Immature natural killer cell (primary cell): ENCODE measurements at regions not wholly inside any gene's neighbourhood (a gene's known extent, or its start where the extent isn't known, plus 50 kb on each side); places are given as distances from the start of the nearest gene placed in this dataset.
A peak's percentile ranks its signal among the peaks of the same experiment; 100 is the strongest.

ENCODE experiments used
- DNase-seq, 3 donors: peaks; one replicate each; pipeline ENCODE4 v3.0.0; 2022; ENCODE audit warnings: mixed read lengths in 1 of 3
- H3K27ac Mint-ChIP-seq, 6 donors: one replicate each; pipeline ENCODE4 v1.8.0; 2020; ENCODE audit warnings: mixed read lengths in 6 of 6, mild to moderate bottlenecking in 5 of 6, inconsistent platforms in 4 of 6, moderate library complexity in 3 of 6
- H3K27me3 Mint-ChIP-seq, 3 donors: one replicate each; pipeline ENCODE4 v1.8.0; 2020 to 2021; ENCODE audit warnings: low read depth in 3 of 3, mild to moderate bottlenecking in 3 of 3, mixed read lengths in 3 of 3, moderate library complexity in 3 of 3, inconsistent platforms in 1 of 3
- H3K36me3 Mint-ChIP-seq, 3 donors: one replicate each; pipeline ENCODE4 v1.8.0; 2020; ENCODE audit warnings: mixed read lengths in 3 of 3, inconsistent platforms in 2 of 3, mild to moderate bottlenecking in 2 of 3
- H3K4me1 Mint-ChIP-seq, 2 donors: one replicate each; pipeline ENCODE4 v1.8.0; 2020; ENCODE audit warnings: inconsistent platforms in 2 of 2, mild to moderate bottlenecking in 2 of 2, mixed read lengths in 2 of 2, moderate library complexity in 1 of 2
- H3K4me3 Mint-ChIP-seq, 5 donors: one replicate each; pipeline ENCODE4 v1.8.0; 2020; ENCODE audit warnings: mild to moderate bottlenecking in 5 of 5, mixed read lengths in 5 of 5, inconsistent platforms in 3 of 5, moderate library complexity in 3 of 5
- H3K9me3 Mint-ChIP-seq, 6 donors: one replicate each; pipeline ENCODE4 v1.8.0; 2020; ENCODE audit warnings: mild to moderate bottlenecking in 6 of 6, mixed read lengths in 6 of 6, inconsistent platforms in 4 of 6, moderate library complexity in 3 of 6

DNA sequence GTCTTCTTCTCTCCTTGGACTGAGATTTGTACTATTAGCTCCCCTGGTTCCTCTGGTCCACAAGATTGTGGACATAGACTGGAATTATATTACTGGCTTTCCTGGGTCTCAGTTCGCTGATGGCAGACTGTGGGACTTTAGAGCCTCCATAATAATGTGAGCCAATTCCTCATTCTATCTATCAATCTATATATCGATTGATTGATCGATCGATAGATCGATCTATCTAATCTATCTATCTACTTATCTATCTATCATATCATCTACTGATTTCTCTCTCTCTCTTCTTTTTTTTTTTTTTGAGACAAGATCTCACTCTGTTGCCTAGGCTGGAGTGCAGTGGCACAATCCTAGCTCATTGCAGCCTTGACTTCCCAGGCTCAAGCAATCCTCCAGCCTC, 51.5 kb upstream of the DDR1 start:
- H3K4me3 Mint-ChIP-seq, result peak overlapping the region in 1 of 5 donors; percentile 44
- H3K27me3 Mint-ChIP-seq, result peaks cover 0 to 4% (median 0%) of the 10 kb centered on the region in 3 donors
- no peak for DNase-seq
- peaks cover 45 to 52% of the 10 kb centered on the region in 2 donors for H3K4me1 Mint-ChIP-seq
- no peaks in the 10 kb centered on the region for H3K9me3 Mint-ChIP-seq
- H3K27ac Mint-ChIP-seq, result peak overlapping the region in 2 of 6 donors; percentile 44 to 45
- peaks cover 0 to 3% (median 0%) of the 10 kb centered on the region in 3 donors for H3K36me3 Mint-ChIP-seq

DNA sequence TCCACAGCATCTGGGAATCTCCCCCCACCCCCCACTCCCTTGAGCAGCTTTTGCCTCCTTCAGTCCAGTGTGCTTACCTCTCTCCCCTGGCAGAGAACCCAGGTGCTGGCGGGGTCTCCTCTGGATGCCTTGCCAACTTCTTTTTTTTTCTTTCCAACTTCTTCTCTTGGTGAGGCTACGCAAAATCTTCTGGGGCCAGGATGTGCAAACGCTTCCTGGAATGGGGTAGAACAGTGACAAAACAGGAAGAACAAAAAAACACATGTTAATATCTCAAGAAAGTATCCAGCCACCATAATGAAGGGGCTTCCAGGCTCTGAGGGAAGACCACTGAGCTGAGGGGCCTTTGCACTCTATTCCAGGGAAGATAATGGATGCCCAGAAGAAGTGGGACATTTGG, 53.9 kb upstream of the DDR1 start:
- peak overlapping the region; percentile 83 to 93 (median 88) for H3K4me3 Mint-ChIP-seq
- H3K4me1 Mint-ChIP-seq, result peaks cover 44 to 57% of the 10 kb centered on the region in 2 donors
- H3K36me3 Mint-ChIP-seq, result peaks cover 0 to 3% (median 3%) of the 10 kb centered on the region in 3 donors
- H3K27ac Mint-ChIP-seq, result peak overlapping the region; percentile 87 to 95 (median 91)
- peaks cover 0 to 4% (median 0%) of the 10 kb centered on the region in 3 donors for H3K27me3 Mint-ChIP-seq
- H3K9me3 Mint-ChIP-seq, result no peaks in the 10 kb centered on the region
- peak in 2 of 3 donors; percentile 18 to 33 for DNase-seq

DNA sequence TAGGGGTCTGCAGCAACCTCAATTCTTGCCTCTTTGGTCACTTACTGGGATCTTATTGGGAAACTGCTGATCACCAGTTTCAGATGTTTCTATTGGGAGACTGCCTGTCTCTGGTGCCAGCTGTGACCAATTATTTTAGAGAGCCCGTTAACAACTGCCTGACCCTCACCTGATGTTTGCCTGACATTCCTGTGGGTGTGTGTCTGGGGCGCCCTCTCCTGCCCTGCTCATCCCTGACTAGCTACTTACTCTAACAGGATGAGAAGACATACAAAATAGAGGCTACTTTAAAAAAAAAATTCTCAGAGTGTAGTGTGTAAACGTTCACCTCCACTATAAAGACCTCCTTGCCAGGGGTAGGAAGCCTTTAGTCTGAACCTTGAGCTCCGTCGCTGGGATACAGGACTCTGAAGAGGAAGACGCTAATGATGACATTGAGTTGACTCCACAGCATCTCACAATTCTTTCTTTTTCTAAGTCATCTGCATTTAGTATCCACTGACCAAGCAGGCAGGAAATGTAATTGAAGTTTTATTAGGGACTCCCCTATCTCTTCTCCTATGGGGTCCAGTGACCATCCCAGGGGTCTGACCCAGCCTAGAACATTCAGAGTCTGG, 54.6 kb upstream of the DDR1 start:
- DNase-seq, result peak in 1 of 3 donors; percentile 4
- Mint-ChIP-seq H3K27me3 (peaks cover 0 to 4% (median 0%) of the 10 kb centered on the region in 3 donors), H3K36me3 (peaks cover 0 to 3% (median 3%) of the 10 kb centered on the region in 3 donors), H3K4me3 (peak overlapping the region; percentile 83 to 93 (median 88)), H3K27ac (peak overlapping the region; percentile 87 to 95 (median 91)), H3K4me1 (peaks cover 39 to 54% of the 10 kb centered on the region in 2 donors), H3K9me3 (no peaks in the 10 kb centered on the region)

DNA sequence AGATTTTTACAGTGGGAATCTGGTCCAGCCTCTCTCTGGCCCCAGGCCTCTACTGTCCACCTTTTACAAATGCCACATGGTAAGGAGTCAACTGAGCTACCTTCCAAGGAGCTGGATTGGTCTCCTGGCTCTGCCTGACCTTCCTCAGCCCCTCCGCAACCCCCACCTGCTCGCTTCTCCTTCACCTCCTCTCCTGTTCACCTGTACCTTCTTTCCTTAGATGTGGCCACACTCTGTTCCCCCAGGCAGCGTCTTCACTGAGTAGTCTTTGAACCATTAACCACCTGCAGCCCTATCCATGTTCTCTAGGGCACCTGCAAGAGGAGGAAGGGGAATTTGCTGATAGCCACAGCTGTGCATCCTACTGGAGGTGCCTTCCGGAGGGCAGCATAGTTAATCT, 55.3 kb upstream of the DDR1 start:
- H3K27me3 Mint-ChIP-seq, result peaks cover 0 to 4% (median 1%) of the 10 kb centered on the region in 3 donors
- peak overlapping the region; percentile 83 to 93 (median 88) for H3K4me3 Mint-ChIP-seq
- peaks cover 33 to 50% of the 10 kb centered on the region in 2 donors for H3K4me1 Mint-ChIP-seq
- H3K9me3 Mint-ChIP-seq, result no peaks in the 10 kb centered on the region
- H3K27ac Mint-ChIP-seq, result peak overlapping the region in 4 of 6 donors; percentile 37 to 95 (median 77)
- peaks cover 0 to 3% (median 3%) of the 10 kb centered on the region in 3 donors for H3K36me3 Mint-ChIP-seq
- DNase-seq, result no peak

DNA sequence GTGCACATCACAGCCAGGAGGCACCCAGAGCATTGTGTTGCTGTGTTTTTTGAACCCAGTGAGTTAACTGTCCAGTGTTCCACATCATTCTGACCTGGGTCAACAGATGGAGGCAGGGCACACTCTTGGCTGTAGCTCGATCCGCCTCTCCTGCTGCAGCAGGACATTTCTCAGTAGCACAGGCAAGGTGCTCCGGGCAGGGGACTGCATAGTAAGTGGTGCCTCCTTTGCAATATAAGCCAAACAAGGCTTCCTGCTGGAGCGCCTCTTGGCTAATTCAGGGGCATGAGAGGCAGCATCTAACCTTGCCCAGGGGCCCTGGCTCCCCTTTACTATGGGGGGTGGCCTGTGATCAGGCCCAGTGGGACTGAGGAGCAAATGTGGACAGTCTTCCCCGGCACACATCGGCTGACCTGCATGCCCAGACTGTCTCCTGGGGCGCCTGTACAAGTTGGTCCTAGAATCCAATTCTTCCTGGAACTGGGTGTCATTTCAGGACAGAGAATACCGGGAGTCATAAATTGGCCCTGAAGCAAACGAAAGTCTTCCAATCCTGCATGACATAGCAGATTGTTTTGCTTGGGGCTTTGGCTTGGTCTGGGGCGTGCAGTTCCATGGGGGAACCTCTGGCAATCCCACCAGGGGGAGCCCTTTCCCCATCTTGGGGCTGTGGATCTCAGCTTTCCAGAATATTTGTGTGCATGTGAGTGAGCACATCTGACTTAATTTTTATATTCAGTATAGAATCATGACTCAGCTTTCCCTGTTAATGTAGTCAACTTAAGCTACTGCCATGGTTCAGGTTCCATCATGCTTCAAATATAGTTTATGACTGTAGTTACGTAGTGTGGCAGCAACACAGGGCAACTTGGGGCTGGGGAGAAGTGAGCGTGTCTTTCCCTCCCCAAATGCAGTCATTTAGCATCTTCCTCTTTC, 56.0 kb upstream of the DDR1 start:
- Mint-ChIP-seq H3K27ac (peak overlapping the region in 4 of 6 donors; percentile 19 to 95 (median 66)), H3K4me1 (peaks cover 33 to 50% of the 10 kb centered on the region in 2 donors), H3K27me3 (peaks cover 0 to 4% (median 1%) of the 10 kb centered on the region in 3 donors), H3K36me3 (peaks cover 0 to 7% (median 3%) of the 10 kb centered on the region in 3 donors), H3K9me3 (no peaks in the 10 kb centered on the region), H3K4me3 (peak overlapping the region; percentile 83 to 93 (median 88))
- DNase-seq, result peak; percentile 71 to 74 (median 71)

DNA sequence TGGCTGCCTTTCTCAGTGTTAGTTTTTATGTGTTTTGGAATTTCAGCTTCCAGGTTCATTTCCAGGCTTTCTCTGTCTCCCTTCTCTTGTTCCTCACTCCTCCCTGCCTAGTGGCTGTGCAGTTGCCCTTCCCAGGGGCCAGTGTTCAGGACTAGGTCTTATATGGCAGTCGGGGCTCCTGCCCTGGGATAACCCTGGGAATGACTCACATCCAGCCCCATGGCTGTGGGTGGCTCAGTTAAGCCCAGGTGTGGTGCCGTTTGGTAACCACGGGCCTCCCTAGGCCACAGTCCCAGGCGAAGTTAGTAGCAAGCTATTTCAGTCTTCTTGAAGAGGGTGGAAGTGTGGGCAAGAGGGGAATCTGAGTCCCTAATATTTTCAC, 57.4 kb upstream of the DDR1 start:
- H3K27me3 Mint-ChIP-seq, result peaks cover 0 to 4% (median 1%) of the 10 kb centered on the region in 3 donors
- no peak for DNase-seq
- H3K27ac Mint-ChIP-seq, result peak overlapping the region in 3 of 6 donors; percentile 48 to 55 (median 52)
- H3K4me1 Mint-ChIP-seq, result peaks cover 36 to 50% of the 10 kb centered on the region in 2 donors
- H3K36me3 Mint-ChIP-seq, result peaks cover 0 to 7% (median 3%) of the 10 kb centered on the region in 3 donors
- H3K9me3 Mint-ChIP-seq, result no peaks in the 10 kb centered on the region
- peak overlapping the region in 1 of 5 donors; percentile 10 for H3K4me3 Mint-ChIP-seq

DNA sequence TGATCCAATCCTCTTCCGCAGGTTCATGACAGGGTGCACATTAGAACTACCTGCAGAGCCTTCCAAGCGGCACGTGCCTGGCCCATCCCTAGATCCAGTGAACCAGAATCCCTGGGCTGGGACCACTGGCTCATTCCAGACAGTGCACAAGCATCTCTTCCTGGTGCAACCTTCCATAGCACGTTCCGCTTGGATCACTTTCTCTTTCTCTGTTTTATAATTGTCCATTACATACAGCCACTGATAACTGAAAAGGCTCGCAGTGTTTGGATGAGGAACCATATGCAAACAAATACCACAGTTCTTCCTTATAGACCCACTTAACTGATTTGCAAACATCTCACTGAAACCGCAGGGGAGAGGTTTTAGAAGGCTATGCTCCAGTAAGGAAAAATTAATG, 59.6 kb upstream of the DDR1 start:
- peaks cover 0 to 4% (median 1%) of the 10 kb centered on the region in 3 donors for H3K27me3 Mint-ChIP-seq
- peaks cover 19 to 28% of the 10 kb centered on the region in 2 donors for H3K4me1 Mint-ChIP-seq
- no peak for DNase-seq
- H3K36me3 Mint-ChIP-seq, result peaks cover 0 to 7% (median 0%) of the 10 kb centered on the region in 3 donors
- H3K4me3 Mint-ChIP-seq, result no peak overlapping the region
- H3K27ac Mint-ChIP-seq, result peak overlapping the region in 2 of 6 donors; percentile 25 to 43
- no peaks in the 10 kb centered on the region for H3K9me3 Mint-ChIP-seq

DNA sequence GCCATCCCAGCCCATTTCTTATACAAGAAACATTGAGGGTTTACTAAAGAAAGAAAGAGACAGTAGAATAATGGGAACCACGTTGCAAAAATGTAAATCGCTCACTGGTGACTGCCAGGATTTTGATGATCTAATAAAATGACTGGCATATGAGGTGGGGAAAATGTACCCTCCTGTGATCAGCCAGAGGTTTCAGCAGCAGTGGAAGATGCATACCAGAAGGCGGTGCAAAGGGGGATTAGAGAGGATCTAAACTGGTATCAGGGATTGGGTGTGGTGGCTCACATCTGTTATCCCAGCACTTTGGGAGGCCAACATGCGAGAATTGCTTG, 60.8 kb upstream of the DDR1 start:
- Mint-ChIP-seq H3K4me3 (no peak overlapping the region), H3K9me3 (no peaks in the 10 kb centered on the region), H3K4me1 (peaks cover 7 to 16% of the 10 kb centered on the region in 2 donors)

DNA sequence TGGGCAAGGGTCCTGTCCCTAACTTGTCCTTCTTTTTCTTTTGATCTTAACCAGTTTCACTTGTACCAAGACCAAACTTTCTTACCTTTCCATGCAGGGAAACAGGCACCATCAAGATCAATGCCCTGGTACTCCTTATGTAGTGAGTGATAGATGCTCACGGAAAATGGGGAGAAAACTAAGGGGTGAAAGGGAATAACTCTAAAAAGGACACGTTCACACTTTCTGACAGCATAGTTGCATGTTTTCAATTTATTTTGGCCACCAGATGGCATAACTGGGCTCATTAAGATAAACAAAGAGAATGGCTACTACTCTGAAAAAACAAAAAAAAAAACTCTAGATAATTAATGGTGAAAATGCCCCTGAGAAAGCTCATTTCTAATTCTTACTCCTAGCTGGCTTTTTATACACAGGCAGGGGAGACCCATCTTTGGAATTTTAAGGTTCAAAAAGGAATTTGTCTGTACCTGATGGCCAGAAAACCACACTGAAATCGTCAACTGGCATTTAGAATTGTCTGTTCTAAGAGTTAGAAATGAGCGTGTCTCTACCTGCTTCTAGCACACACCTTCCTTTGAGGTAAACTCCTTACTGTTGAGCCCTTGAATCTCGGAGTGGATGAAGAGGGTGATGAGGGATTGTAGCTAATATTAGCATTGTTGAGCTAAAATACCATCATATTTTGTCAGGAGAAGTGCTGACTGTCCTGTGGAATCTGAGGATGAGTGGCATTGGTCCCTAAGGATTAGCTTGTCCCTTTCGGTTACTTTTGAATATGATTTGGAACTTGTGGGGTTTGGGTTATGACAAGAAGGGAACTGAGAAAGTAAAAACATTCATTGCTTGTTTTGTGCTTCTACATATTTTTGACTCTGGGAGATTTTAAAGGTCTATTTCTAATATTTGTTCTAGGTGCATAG, 62.2 kb upstream of the DDR1 start:
- peak; percentile 18 to 38 (median 21) for DNase-seq
- Mint-ChIP-seq H3K4me3 (no peak overlapping the region), H3K9me3 (no peaks in the 10 kb centered on the region), H3K27ac (peak overlapping the region in 4 of 6 donors; percentile 5 to 78 (median 24)), H3K36me3 (peaks cover 0 to 7% (median 0%) of the 10 kb centered on the region in 3 donors), H3K4me1 (peaks cover 5 to 7% of the 10 kb centered on the region in 2 donors), H3K27me3 (peaks cover 0 to 1% (median 0%) of the 10 kb centered on the region in 3 donors)

More for the DNA sequence above, 60.8 kb upstream of the DDR1 start:
- peak overlapping the region in 3 of 6 donors; percentile 56 to 77 (median 64) for H3K27ac Mint-ChIP-seq
- peaks cover 0 to 7% (median 0%) of the 10 kb centered on the region in 3 donors for H3K36me3 Mint-ChIP-seq
- H3K27me3 Mint-ChIP-seq, result peaks cover 0 to 2% (median 1%) of the 10 kb centered on the region in 3 donors
- DNase-seq, result no peak

DNA sequence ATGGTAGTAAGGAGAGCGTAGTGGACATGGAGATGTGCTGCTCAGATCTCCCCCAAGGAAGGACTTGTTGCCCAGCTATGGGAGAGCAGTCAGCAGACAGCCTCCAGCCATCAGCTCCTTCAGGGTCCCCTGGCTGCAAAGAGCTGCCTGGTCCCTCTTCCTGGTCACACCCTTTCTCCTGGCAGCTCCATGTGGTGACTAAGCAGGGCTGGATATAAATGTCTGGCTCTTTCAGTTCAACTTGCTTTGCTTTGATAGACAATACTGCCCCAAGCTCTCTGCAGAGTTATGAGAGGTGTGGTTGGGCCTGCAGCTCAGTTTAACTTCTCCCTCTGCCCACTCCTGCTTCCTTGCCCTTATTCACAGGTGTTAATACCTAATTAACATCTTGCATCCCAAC, 64.1 kb upstream of the DDR1 start:
- peaks cover 0 to 3% (median 0%) of the 10 kb centered on the region in 3 donors for H3K27me3 Mint-ChIP-seq
- H3K9me3 Mint-ChIP-seq, result no peaks in the 10 kb centered on the region
- no peak overlapping the region for H3K4me3 Mint-ChIP-seq
- H3K36me3 Mint-ChIP-seq, result peaks cover 0 to 5% (median 0%) of the 10 kb centered on the region in 3 donors
- H3K4me1 Mint-ChIP-seq, result peaks cover 5 to 8% of the 10 kb centered on the region in 2 donors
- H3K27ac Mint-ChIP-seq, result peak overlapping the region in 4 of 6 donors; percentile 8 to 65 (median 27)
- no peak for DNase-seq

DNA sequence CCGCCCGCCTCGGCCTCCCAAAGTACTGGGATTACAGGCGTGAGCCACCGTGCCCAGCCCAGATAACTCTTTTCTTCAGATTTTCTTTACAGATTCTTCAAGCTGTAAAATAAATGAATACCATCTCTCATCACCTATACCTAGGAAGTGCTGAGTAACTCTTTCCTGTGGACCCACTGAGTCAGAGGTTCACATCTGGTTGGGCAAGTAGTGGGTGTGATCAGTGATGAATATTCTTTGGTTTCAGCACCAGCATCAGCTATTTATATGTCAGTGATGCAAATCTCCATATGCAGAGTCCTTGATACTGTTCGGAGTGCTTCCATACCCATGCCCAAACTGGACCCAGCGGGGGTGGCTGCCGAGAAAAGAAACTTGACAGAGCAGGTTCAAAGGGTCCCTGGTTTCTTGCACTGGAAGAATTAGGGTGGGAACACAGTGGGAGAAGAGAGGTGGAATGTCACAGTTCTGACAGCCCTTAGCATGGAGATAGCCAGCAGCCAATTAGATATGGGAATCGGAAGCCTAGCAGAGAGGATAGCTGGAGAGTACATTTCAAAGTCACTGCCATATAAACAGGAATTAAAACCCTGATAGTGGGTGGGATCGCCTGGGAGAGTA, 64.9 kb upstream of the DDR1 start:
- Mint-ChIP-seq H3K9me3 (no peaks in the 10 kb centered on the region), H3K4me3 (no peak overlapping the region), H3K27ac (peak overlapping the region in 1 of 6 donors; percentile 13), H3K27me3 (peaks cover 0 to 1% (median 0%) of the 10 kb centered on the region in 3 donors), H3K4me1 (peaks cover 5 to 9% of the 10 kb centered on the region in 2 donors), H3K36me3 (peaks cover 0 to 5% (median 0%) of the 10 kb centered on the region in 3 donors)
- no peak for DNase-seq

DNA sequence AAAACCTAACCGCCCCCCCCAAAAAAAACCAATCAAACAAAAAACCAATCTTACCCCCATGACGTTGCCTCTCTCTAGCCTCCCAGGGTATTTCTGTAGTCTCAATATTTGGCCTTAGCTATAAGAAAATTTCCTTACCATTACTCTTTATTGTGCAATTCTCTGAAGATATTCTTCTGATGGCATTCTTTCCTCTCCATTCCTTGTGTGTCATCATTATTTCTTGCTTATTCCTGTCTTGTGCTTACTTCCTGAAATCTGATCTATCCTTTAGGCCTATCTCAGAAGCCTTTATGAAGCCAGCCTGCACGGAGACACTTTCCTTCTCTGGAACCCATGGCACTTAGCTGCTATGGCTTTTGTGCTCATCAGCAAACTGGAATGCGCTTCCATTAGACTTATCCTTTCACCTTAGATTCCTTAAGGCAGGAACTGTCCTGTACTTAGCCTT, 65.9 kb upstream of the DDR1 start:
- Mint-ChIP-seq H3K4me1 (peaks cover 5 to 15% of the 10 kb centered on the region in 2 donors), H3K27me3 (peaks cover 0 to 1% (median 0%) of the 10 kb centered on the region in 3 donors), H3K27ac (peak overlapping the region in 1 of 6 donors; percentile 2), H3K9me3 (no peaks in the 10 kb centered on the region), H3K4me3 (no peak overlapping the region), H3K36me3 (peaks cover 0 to 5% (median 0%) of the 10 kb centered on the region in 3 donors)
- DNase-seq, result no peak
